ENCODE measurements at regions not wholly inside any gene's neighbourhood (a gene's known extent, or its start where the extent isn't known, plus 50 kb on each side); places are given as distances from the start of the nearest gene placed in this dataset.

DNA sequence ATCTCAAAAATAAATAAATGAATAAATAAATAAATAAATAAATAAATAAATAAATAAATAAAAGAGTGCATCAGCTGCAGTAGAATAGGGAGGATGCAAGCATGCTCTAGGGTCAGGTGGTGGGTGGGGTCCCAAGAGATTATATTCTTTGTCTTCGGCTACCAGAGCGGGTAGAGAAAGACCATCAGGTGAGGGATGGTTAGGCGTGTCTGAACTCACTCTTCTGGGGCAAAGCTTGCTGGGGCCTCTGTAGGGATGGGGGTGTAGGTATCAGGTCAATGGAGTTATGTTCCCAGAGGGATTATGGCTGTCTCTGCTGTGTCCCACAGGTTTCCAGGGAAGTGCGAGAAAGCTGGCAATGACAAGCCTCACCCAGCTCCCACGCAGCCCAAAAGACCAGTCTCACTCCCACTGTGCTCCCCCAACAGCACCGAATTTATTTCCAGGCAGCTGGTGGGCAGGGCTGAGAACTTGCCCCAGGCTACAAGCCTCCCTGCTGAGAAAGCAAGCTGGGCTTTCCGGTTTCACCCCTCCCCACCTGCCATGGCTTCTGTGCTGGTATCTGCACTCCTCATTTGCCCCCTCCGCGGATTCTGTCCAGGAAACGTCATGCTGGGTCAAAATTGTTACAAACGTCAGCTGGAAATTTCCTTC lies 180.8 kb downstream of the LURAP1L start:
- no peak overlapping the region for H3K27ac ChIP-seq
- no peaks in the 10 kb centered on the region for H3K27me3 ChIP-seq (replicated peaks in 1 of 7)
- H3K9me3 ChIP-seq = peaks cover 0 to 39% (median 12%) of the 10 kb centered on the region in 8 donors
- H3K4me3 ChIP-seq = no peak overlapping the region
- TF ChIP-seq POLR2A (IDR thresholded peaks at IDR 0.05) (no peak), POLR2AphosphoS5 (IDR thresholded peaks at IDR 0.05) (no peak)
- TF ChIP-seq, protein P1, sequence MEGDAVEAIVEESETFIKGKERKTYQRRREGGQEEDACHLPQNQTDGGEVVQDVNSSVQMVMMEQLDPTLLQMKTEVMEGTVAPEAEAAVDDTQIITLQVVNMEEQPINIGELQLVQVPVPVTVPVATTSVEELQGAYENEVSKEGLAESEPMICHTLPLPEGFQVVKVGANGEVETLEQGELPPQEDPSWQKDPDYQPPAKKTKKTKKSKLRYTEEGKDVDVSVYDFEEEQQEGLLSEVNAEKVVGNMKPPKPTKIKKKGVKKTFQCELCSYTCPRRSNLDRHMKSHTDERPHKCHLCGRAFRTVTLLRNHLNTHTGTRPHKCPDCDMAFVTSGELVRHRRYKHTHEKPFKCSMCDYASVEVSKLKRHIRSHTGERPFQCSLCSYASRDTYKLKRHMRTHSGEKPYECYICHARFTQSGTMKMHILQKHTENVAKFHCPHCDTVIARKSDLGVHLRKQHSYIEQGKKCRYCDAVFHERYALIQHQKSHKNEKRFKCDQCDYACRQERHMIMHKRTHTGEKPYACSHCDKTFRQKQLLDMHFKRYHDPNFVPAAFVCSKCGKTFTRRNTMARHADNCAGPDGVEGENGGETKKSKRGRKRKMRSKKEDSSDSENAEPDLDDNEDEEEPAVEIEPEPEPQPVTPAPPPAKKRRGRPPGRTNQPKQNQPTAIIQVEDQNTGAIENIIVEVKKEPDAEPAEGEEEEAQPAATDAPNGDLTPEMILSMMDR (IDR thresholded peaks at IDR 0.05 in 8 of 11, conservative IDR thresholded peaks at IDR 0.05 in 3 of 11) = no peak
- intact Hi-C loops (cut with DNase I; ENCODE audit: low total_unique reads) = no loop called here
- no peaks in the 10 kb centered on the region for H3K36me3 ChIP-seq
- no peak for DNase-seq
- H3K4me1 ChIP-seq = no peaks in the 10 kb centered on the region
- WGBS, 5 donors = 71 to 79% (median 75%) methylated on average over 10 to 11 of the region's 11 CpGs

DNA sequence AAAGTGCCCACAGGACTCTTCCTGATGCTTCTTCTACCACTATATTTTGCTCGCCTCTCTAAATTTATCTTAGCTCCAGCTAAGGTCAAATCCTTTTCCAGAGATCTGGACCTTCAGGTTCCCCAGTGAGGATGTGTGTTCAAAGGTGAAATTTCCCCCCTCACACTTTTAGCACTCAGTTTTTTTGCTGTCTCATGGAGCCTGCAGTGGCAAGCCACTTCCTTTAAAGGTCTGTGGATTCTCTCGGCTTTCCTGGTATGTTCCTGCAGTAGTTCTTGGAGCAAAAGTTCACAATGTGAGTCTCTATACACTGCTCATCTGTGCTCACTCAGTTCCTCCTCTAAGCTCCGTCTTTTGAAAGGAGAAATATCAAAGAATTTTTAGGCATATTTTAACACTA lies 181.4 kb downstream of the LURAP1L start:
- Histone ChIP-seq H3K36me3 (no peaks in the 10 kb centered on the region), H3K9me3 (peaks cover 0 to 39% (median 12%) of the 10 kb centered on the region in 8 donors), H3K27me3 (replicated peaks in 1 of 7) (no peaks in the 10 kb centered on the region), H3K4me1 (no peaks in the 10 kb centered on the region), H3K27ac (no peak overlapping the region), H3K4me3 (no peak overlapping the region)
- intact Hi-C loops (cut with DNase I; ENCODE audit: low total_unique reads) = no loop called here
- DNase-seq = no peak
- no peak for TF ChIP-seq POLR2AphosphoS5 (IDR thresholded peaks at IDR 0.05)
- TF ChIP-seq, protein P1 (IDR thresholded peaks at IDR 0.05 in 8 of 11, conservative IDR thresholded peaks at IDR 0.05 in 3 of 11) = no peak
- TF ChIP-seq POLR2A (IDR thresholded peaks at IDR 0.05) = no peak
- 6 to 29% (median 24%) methylated on average over 3 of the region's 3 CpGs for WGBS, 5 donors

DNA sequence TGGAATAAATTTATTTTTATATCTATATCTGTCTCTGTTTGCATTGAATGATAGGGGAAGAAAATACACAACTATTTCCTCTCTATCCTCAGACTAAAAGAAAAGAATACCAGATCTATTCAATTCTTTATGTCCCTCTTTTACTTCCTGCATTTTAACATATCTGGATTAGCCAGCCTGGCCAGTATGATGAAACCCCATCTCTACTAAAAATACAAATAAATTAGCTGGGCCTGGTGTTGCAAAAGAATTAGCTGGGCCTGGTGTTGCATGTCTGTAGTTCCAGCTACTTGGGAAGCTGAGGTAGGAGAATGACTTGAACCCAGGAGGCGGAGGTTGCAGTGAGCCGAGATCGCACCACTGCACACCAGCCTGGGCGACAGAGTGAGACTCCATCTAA lies 182.0 kb downstream of the LURAP1L start:
- TF ChIP-seq POLR2A (IDR thresholded peaks at IDR 0.05) (no peak), POLR2AphosphoS5 (IDR thresholded peaks at IDR 0.05) (no peak)
- TF ChIP-seq, protein P1 (IDR thresholded peaks at IDR 0.05 in 8 of 11, conservative IDR thresholded peaks at IDR 0.05 in 3 of 11) = no peak
- intact Hi-C loops (cut with DNase I; ENCODE audit: low total_unique reads) = no loop called here
- H3K27me3 ChIP-seq (replicated peaks in 1 of 7) = no peaks in the 10 kb centered on the region
- H3K4me1 ChIP-seq = no peaks in the 10 kb centered on the region
- no peak overlapping the region for H3K27ac ChIP-seq
- H3K9me3 ChIP-seq = peaks cover 0 to 39% (median 12%) of the 10 kb centered on the region in 8 donors
- 94 to 97% (median 96%) methylated on average over 4 of the region's 4 CpGs for WGBS, 5 donors
- no peak for DNase-seq
- no peak overlapping the region for H3K4me3 ChIP-seq
- H3K36me3 ChIP-seq = no peaks in the 10 kb centered on the region

DNA sequence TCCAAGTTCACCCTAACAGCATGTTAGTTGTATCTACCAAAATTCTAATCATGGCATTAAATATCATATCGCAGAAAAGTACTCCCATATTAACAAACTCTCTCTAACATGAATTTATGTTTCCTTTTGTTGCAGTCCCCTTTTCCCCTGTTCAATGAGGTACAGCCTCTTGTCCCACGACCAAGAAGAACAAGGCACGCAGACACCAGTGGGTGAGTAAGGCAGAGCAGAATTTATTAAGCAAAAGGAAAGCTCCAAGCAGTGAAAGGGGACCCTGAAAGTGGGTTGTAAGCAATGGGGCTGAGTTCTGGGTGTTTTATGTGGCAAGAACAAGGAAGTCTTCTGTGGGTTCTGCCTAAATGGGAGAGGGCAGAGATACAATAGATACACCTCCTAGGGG lies 183.5 kb downstream of the LURAP1L start:
- intact Hi-C loops (cut with DNase I; ENCODE audit: low total_unique reads) = no loop called here
- Histone ChIP-seq H3K36me3 (no peaks in the 10 kb centered on the region), H3K27ac (no peak overlapping the region)

More for the DNA sequence above, 183.5 kb downstream of the LURAP1L start:
- no peaks in the 10 kb centered on the region for H3K27me3 ChIP-seq (replicated peaks in 1 of 7)
- TF ChIP-seq POLR2A (IDR thresholded peaks at IDR 0.05) (no peak), POLR2AphosphoS5 (IDR thresholded peaks at IDR 0.05) (no peak)
- TF ChIP-seq, protein P1 (IDR thresholded peaks at IDR 0.05 in 8 of 11, conservative IDR thresholded peaks at IDR 0.05 in 3 of 11) = no peak
- 81 to 92% (median 89%) methylated on average over 3 of the region's 3 CpGs for WGBS, 5 donors
- H3K4me3 ChIP-seq = no peak overlapping the region
- peaks cover 0 to 39% (median 12%) of the 10 kb centered on the region in 8 donors for H3K9me3 ChIP-seq
- no peak for DNase-seq
- H3K4me1 ChIP-seq = no peaks in the 10 kb centered on the region
